ENCODE measurements at regions not wholly inside any gene's neighbourhood (a gene's known extent, or its start where the extent isn't known, plus 50 kb on each side); places are given as distances from the start of the nearest gene placed in this dataset.

GRCh38 chr14:98368916-98369315 lies 903.1 kb downstream of the BCL11B start:
- DNase-seq: no peak

DNA sequence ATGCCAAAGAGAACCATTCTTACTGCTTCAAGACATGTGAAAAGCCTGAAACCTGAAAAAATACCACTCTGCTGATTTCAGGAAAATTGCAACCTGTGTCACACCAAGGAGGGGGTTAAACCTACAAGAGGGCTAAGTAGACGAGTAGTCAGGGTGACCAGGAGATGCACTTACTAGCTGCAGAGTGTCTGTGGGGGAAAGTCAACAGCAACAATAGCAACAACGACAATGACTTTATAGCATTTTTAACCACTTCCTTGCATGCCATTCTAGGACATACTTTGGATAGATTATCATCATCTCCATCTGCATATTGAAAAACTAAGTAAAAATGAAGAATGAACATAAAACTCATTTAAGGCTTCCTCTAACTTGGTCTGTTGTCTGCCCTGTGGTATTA lies 902.7 kb downstream of the BCL11B start:
- no peak for DNase-seq

DNA sequence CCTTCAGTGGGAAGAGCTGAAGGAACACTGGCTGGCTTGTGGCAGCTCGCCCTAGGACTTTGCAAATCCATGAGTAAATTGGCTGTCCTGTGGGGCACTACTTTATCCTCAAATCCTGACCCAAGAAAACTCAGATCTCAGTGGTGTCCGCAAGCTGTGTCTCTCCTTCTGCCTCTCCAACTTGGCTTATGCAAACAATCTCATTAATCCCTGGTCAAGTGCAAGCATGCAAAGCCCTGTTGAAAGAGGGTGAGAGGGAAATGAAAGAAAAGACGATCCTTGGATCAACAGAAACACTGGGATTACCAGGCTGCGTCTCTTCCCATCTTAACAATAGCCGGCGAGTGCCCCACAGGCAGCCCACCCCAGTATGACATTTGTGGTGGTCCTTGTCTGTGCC lies 901.6 kb downstream of the BCL11B start:
- no peak for DNase-seq

DNA sequence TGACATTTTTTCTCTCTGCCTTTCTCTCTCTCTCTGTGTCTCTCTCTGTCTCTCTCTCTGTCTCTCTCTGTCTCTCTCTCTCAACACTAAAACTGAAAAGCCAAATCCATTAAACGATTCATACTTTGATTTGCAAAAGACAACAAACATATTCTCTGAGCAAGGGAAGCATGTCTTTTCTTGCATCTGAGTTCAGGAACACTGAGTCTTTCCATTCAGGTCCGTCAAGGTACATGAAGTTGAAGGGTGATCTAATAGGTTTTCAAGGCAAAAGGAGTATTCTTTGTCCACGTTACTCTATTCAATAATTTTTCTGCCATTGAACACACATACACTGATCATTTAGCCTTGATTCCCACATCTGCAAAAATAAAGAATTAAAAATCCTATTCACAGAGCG lies 900.9 kb downstream of the BCL11B start:
- no peak for DNase-seq

GRCh38 chr14:98374136-98374535 lies 897.9 kb downstream of the BCL11B start:
- no peak for DNase-seq

- DNase-seq: no peak
These were observed 896.4 kb downstream of the BCL11B start for GRCh38 chr14:98375566-98375965.

- no peak for DNase-seq
These were observed 892.2 kb downstream of the BCL11B start for GRCh38 chr14:98379830-98380229.

DNA sequence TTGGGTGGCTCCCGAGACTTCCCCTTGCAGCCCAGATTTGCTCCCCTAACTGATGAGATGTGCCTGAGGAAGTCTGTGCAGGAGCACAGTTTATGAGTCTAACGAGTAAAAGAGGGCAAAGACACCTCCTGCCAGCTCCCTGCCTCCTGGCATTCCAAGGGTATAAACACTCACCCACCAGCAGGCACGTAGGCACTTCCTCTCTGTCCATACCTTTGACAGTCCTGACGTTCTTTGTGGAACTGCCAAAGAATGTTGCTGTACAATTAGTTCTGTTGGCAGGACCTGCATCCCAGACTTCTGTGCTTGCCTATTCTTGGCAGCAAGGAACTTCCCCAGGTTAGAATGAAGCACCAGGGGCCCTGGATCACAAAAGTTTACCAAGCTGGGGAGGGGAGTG lies 889.3 kb downstream of the BCL11B start:
- no peak for DNase-seq

DNA sequence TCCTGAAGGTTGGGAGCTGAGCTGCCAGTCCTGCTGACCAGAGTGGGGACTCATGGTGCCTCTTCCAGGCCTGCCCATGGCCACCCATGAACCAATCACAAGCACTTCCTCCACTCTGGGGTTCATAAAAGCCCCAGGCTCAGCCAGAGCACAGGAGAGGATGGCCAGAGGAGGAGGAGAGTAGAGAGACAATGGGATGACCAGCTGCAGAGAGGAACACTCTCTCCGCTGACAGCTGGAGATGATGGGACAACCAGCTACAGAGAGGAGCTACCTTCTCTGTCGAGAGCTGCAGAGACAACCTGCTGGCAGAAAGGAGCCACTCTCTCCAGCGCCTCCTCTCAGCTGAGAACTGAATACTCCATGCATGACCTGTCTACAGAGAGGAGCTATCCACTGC lies 886.1 kb downstream of the BCL11B start:
- DNase-seq: no peak

DNA sequence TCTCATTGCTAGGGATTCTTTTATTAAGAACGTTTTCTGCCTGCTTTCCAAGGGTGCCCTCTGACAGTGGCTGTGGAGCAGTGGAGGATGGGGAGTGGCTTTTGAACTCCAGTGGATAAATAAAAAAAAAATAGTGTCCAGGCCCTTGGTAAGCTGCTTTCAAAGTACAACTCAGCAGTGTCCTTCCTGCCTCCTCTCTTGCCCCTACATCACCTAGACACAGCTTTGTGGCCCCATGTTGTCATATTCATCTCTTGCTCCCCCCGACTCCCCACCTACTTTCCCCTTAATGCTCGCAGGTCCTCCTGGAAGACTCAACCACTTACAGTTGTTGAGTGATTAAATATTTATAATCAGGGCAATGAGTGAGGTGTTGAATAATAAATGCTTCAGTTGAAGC lies 880.9 kb downstream of the BCL11B start:
- no peak for DNase-seq

DNA sequence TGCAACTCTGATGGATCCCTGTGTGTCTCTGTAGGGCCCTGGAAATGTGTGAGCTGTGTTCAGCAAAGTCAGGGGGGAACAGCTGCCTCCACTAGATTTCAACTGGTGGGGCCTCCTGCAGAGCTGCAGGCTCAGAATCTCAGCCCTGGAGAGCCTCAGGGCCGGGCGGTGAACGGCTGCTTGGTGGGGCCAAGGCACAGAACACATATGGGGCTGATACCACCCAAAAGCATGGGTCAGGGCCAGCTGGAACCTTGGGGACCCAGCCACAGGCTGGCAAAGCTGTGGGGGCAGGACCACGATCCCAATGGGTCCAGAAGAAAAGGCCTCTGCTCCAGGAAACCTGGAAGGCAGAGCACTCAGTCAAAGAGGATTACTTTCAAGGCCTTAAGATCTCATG lies 878.5 kb downstream of the BCL11B start:
- DNase-seq: no peak

DNA sequence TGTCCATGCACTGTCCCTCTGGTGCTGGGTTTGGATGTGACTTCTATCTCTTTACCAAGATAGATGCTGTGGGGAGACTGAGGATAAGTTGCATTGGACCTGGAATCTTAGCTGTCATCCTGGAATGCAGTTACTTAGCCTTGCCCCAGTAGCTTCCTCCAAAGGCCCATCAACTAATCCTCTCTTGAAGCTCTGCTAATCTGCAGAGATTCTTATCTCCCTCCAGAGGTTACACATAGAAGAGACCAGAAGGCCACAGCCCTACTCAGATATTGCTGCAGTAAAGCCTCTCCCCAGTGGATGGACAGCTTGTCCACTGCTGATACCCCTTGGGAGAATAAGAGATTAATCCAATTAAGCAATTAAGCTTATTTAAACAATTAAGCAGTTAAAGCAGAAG lies 867.2 kb downstream of the BCL11B start:
- no peak for DNase-seq

DNA sequence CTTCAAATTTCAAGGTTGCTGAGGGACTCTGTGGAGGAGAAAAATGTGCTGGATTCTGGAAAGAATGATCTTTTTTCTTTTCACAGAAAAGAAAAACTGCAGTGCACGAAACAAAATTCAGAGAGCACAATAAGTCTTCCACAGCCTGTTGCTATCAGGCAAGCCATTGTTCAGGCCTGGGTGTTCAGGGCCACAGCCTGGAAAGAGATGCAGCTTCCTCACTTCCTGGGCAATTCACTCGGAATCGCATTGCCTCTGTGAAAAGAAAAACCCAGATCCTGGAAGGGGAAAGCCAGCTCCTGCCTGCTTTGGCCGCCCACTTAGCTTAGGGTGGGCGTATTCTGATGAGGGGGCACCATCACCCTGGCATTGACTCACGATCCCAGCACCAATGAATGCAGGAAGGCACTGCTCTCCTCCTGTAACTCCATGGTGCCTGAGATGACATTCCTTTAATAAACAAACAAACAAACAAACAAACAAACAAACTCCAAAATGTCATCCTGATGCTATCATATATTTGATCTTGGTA lies 863.9 kb downstream of the BCL11B start:
- no peak for DNase-seq

- DNase-seq: no peak
These were observed 863.3 kb downstream of the BCL11B start for GRCh38 chr14:98408713-98409112.

- no peak for DNase-seq
These were observed 860.8 kb downstream of the BCL11B start for GRCh38 chr14:98411154-98411553.

GRCh38 chr14:98412431-98412830 lies 859.6 kb downstream of the BCL11B start:
- no peak for DNase-seq

DNA sequence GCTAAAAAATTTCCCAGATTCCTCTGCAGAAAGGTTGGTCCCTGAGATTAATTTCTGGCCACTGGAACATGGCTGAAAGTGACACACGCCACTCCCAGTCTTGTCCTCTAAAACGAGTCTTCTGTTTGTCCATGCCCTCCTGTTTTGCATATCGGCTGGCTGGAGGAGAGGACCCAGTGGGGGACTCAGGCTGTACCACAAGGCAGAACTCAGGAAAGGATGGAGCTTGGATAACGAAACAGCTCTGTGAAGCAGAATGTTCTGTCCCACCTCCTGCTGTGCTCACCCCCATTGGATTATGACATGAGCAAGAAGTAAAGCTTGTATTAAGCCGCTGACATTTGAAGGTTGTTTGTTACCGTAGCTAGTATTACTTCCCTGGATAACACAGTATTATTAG lies 856.2 kb downstream of the BCL11B start:
- no peak for DNase-seq

DNA sequence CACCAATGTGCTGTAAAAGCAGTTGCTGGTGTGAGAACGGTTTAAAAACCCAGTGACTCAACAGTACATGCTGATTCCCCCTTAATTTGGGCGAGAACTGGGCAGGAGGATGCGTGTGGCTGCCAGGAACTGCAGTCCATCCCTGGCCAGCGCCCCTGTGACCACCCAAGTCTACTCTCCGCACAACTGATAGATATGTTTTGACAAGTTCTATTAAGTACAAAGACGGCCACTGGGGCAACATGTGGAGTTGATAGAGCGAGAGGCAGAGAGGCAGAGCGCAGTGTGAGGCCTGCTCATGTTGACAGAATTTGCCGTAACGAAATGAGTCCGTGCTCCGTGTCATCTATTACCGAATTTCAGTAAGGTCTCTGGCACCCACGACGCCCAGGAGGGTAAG lies 855.0 kb downstream of the BCL11B start:
- no peak for DNase-seq

DNA sequence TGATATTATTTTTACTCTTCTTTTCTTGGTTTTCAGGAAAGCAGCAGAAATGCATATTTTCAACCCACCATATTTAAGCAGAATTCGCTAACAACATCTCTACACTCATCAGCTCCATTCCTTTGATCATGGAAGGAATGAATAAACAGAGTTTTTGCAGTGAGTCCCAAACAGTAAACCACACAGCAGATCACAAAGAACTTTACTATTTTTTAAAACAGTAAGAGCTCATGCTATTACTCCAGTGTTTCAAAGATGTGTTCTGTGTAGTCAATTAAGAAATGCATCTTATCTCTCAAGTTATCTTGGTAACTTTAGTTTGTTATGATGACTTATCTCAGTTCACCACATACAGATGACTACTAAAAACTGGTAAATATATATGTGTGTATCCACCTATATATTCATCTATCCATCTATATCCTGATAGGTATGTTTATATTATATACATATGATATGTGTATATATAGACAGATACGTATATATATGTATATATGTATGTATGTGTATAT lies 843.5 kb downstream of the BCL11B start:
- no peak for DNase-seq

DNA sequence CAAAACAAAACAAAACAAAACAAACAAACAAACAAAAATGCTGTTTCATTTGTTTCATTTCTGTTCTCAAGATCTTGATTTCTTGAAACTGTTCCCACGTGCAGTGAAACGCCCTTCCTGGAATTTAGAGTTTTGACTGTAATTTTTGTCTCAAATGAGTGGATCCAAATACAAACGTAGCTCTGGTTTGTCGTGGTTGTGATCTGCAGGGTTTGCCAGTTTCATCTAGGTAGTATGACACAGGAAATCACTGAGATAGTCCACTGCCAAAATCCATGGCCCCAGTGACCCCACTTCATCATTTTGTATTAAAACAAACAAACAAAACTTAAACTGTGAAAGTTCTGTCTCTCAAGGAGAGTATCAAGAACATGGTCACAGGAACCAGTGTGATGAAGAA lies 838.6 kb downstream of the BCL11B start:
- DNase-seq: no peak

DNA sequence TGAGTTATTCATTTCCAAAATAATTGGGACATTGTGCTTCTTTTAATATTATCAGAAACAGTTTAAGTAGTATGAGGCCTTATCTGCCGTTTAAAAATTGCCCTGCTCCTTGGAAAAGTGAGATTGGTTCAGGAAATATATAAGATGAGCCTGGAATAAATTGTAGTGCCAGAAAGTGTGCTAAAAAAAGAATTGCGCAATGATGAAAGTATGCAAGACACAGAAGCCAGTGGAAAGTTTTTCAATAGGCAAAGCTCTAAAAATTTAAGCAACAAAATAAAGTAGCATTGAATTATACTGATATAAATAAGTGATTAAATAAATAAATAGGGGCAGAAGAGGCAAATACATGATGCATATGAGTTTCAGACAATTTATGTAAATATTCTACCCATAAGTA lies 834.9 kb downstream of the BCL11B start:
- no peak for DNase-seq

GRCh38 chr14:98444077-98444476 lies 827.9 kb downstream of the BCL11B start:
- DNase-seq: no peak

GRCh38 chr14:98445718-98446117 lies 826.3 kb downstream of the BCL11B start:
- no peak for DNase-seq

GRCh38 chr14:98446508-98446907 lies 825.5 kb downstream of the BCL11B start:
- DNase-seq: no peak

GRCh38 chr14:98456231-98456630 lies 815.8 kb downstream of the BCL11B start:
- no peak for DNase-seq

GRCh38 chr14:98458702-98459101 lies 813.3 kb downstream of the BCL11B start:
- no peak for DNase-seq

Measured in COR-L47 (cell line).